ENCODE measurements at regions not wholly inside any gene's neighbourhood (a gene's known extent, or its start where the extent isn't known, plus 50 kb on each side); places are given as distances from the start of the nearest gene placed in this dataset.

DNA sequence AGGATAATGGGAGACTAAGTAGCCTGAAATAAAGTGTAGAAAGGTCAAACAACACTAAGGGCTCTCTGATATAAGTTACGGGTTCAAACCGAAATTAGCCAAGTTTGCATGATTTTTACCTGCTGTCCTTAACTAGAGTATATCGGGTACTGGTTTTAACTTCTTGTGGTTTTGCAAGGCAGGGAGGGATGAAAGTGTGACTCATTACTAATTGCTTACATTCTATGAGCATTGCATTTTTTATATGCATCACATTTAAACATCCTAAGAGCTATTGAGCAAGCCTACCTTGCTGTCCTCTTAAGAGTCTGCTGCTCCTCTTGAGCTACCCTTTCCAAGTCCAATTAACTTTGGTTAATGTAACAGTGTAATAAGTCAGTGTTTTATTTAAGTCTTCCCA, 415.4 kb downstream of the SLITRK5 start:
- no peak for DNase-seq (ENCODE audit: low spot score)

DNA sequence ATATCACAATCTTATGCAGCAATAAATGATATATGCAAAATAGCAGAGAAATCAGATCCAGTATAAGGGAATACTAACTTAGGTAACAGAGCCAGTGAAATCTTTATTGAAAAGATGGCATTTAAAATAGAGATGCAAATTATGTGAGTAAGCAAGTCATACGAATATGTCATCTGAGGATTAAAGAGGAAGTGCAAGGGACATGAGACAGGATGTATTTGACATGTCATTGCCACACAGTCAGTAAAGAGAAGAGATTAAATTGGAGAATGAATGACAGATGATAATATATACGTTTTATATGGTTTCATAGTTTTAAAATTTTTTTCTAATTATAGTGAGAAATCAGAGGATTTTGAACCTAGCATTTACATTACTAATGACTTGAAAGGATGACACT, 426.4 kb downstream of the SLITRK5 start:
- DNase-seq (ENCODE audit: low spot score), result no peak

DNA sequence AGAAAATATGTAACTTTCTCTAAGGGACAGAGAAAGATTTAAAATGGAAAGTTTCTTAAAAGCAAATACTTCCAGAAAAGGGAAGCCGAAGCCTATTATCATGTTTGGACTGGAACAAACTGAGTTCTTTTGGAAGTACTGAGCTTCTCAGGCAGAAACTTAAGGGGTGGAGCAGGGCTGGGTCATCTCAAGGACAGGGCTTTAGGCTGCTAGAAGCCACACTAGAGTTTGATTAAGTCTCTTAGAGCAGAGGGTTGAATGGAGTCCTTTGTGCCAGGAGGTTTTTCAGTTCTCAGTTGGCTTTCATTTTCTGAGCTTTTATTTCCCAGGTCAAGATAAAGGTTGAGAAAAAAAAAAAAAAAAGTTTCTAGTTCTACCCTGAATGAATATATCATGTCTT, 432.7 kb downstream of the SLITRK5 start:
- no peak for DNase-seq (ENCODE audit: low spot score)

DNA sequence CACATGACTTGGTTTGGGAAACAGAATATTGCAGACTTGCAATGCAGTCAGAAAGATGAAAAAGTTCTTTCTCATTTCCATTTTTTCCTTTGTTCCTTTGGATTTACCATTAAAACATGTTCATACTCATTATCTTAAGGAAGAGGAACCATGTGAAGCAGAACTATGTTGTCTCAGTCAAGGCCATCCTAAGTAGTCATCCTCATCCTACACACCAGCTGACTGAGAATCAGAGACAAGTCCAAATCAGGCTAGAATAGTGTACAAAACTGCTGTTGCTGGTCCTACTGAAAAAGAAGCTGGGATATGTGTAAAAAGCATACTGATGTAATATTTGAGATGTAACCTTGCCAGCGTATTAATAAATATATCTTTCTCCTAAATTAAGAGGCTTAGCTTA, 433.4 kb downstream of the SLITRK5 start:
- no peak for DNase-seq (ENCODE audit: low spot score)

DNA sequence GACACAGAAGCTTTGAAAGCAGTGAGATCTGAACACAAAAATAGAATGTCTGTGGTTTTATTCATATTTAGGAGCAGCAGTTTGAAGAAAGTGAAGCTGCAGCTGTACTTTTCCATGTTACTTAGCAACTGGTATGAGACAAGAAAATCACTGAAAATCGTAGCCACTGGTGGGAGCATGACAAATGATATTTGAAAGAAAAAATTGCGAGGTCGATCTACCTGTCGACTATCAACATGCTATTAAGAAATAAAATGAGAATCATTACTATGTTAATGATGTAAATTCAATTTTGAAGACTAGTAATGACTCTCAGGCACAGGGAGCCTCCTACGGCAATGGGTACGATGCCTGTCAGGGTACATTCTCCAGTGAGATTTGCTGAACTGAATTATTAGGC, 436.4 kb downstream of the SLITRK5 start:
- DNase-seq (ENCODE audit: low spot score), result no peak

DNA sequence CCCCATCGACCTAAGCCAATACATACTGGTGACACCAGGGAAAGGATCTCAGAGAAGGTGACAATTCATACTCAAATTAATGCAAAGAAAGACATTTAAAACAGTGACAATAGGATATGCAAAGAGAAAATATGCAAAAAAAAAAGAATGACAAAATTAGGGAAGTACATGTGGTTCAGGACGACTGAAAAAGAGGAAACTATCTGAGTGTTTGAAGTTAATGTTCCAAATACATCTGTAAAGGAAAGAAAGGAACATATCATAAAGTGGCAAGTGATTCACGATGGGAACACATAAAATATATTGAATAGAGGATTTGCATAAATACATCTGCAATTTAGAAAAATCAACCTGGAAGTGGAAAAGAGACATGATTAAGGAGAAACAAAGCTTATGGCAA, 441.4 kb downstream of the SLITRK5 start:
- no peak for DNase-seq (ENCODE audit: low spot score)

DNA sequence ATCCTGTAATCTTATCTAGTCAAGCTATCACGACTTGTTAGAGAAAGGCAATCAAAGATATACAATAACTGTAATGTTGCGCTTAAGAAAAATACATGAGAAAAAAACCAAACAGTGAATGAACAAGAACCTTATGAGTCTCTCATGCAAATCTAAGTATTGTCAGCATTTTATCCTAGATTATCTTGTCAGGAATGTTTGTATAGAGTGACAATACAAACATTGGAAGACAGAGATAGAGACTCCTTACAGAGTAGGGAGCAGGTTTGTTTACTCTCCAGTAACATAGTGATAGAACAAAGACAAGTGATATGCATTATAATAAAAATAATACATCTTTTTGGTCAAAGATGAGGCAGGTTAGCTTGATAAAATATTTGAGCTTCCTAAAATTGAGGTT, 444.8 kb downstream of the SLITRK5 start:
- DNase-seq (ENCODE audit: low spot score), result no peak

DNA sequence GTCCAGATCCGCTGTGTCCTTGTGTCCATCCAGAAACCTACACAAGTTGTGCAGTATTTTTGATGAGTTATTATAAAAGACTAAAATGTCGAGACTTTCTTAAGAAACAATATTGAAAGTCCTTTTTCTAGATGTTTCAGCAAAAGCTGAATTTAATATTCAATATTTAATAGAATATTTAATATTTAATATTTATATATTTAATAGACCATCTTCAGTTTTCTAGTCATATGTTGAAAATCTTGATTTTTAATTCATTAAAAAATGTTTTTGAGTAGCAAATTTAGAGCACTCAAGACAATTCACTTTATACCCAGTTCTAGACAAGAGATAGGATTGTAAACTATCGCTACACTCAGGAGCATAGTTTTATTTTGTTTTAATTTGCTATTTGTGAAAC, 447.8 kb downstream of the SLITRK5 start:
- no peak for DNase-seq (ENCODE audit: low spot score)

DNA sequence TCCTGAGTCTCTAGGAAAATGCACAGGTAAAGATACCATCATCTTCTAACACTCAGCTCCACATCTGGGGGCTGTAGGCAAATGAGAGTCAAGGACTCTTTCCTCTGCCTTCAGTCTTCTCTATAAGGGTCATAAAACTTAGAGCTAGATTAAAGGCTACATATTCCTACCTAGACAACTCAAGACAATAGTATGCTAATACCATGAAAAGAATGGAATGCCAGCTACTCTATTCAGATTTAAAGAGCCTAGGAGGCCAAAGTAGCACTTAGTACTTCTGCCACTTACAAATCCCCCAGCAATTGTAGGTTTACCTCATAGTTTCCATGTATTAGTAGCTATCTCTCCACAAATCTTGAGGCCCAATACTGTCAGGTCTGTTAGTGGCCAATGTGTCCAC, 453.0 kb downstream of the SLITRK5 start:
- DNase-seq (ENCODE audit: low spot score), result no peak

DNA sequence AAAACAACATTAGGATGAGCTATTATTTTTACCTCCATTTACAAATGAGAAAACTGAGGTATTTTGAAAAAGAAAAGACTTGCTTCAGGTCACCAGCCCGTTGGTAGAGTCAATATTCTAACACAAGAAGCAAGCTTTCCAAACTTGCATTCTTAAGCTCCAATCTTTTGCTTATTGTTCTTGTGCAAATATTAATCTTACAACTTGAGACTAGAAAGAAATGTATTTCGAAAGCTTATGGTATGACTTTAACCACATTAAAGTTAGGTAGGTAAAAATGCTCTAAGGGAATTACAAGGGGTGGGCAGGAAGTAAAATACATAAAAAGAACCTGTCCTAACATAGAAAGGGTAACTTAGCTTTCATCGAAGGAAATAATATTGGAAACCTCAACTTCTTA, 453.9 kb downstream of the SLITRK5 start:
- no peak for DNase-seq (ENCODE audit: low spot score)

DNA sequence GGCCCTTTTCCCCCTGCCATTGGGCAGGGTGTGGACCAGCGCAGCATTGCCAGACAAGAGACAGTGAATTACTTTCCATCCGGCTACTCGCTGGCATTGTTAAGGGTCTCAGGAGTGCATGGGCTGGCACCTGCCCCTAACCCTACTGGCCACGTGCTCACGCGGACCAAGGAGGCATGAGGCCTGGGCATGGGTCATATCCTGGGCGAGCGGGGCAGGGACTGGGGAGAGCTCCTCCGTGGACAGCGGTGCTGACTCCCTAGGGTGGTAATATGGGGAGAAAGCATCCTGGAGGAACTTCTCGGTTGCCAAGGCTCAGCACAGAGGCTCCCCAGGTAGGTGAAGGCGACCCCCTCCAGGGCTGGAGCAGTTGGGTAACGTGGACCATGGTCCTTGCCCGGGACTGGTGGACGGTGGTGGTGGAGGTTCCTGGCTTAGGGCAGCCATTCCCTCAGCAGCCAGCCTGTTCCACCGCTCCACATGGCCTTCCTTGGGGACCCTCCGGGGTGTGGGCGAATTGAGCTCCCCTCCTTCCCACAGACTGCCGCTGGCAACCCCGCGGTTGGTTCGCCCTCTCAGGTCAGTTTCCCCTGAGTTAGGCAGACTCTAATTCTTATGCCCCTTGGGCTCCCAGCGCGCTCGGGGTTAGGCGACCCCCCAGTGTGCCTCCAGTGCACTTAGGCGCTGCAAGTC, 465.1 kb downstream of the SLITRK5 start:
- DNase-seq (ENCODE audit: low spot score), result no peak

DNA sequence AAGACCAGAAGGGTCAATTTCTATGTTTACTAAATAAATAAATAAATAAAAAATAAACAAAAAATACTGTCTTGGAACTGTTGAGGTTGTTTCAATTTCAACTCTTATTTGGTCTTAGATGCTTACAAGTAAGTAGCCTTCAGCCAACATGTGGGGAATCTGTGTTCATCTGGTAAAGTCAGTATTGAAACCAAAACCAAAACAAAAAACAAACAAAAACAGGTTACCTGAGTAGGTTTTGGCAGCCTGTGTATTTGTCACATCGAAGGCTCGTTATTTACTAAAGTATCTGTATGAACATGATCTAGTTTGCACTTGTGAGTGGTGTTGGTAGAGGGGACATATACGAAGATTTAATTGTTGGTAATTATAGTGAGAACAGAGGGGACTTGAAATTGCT, 471.5 kb downstream of the SLITRK5 start:
- DNase-seq (ENCODE audit: low spot score), result no peak

DNA sequence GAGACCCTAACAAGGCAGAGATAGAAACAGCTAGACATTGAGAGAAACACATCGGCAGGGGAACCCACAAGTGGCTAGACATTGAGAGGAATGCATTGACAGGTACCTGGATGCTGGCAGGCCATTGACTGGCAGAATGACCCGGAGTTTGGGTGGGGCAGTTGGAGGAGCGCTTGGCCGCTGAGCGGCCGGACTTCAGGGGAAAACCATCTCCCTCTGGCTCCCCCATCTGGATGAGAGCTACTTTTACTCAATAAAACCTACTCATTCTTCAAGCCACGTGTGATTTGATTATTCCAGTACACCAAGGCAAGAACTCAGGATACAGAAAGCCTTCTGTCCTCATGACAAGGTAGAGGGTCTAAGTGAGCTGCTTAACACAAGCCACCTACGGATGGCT, 473.4 kb downstream of the SLITRK5 start:
- no peak for DNase-seq (ENCODE audit: low spot score)

DNA sequence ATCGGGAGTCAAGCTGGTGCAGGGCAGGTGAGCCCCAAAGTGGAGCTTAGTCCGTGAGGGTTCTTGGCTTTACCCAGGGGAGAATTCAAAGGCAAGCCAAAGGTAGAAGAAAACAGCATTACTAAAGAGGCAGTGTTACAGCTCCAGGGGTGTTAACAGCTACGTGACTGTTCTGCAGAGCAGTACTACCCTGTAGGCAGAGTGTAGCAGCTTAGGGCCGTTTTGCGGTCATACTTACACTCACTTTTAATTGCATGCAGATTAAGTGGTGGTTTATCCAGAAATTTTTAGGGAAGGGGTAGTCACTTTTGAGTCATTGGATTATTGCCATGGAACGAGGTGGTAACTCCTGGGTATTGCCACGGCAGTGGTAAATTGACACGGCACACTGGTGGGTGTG, 482.2 kb downstream of the SLITRK5 start:
- no peak for DNase-seq (ENCODE audit: low spot score)

DNA sequence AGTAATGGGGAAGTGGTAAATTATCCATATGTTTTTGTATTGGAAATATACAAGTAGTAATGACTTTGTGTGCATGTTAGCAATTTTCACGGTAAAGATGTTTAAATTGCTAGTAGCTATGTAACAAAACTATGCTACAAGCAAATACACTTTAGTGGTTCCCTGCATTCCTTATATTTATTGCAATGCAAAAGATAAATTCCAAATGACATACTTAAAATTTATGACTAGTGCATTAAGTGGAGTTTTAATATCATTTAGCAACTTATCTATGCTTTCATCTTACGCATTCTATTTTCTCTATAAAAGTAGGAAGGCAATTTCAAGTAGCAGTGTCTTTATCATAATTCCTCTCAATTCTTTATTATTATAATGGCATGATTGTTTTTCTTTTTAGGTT, 482.8 kb downstream of the SLITRK5 start:
- DNase-seq (ENCODE audit: low spot score), result no peak

DNA sequence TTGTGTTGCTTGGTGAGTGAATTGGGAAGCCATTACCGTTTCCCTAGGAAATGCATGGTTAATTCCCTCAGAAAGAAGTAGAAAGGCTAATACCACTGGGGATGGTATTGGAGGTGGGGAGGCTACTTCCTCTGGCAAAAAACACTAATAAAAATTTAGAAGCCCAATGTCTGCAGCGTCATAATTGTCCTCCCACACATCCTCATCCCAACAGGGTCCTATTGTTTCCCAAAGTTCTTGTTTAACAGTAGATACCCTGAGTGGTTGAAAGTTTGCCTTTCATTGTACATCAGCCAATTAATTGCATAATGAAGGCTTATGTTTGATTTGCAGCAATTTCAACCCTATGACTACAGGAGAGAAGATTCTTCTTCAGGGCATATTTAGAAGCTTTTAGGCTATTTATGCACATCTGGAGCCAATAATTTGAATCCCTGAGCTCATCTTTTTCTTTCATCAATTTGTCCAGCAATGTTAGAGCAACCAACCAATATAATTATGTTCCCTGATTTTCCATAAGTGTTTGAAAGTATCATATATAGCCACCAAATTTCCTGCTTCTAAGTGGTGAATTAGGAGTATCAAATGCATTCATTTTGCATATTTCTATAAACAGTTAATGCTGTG, 491.0 kb downstream of the SLITRK5 start:
- DNase-seq (ENCODE audit: low spot score), result no peak

DNA sequence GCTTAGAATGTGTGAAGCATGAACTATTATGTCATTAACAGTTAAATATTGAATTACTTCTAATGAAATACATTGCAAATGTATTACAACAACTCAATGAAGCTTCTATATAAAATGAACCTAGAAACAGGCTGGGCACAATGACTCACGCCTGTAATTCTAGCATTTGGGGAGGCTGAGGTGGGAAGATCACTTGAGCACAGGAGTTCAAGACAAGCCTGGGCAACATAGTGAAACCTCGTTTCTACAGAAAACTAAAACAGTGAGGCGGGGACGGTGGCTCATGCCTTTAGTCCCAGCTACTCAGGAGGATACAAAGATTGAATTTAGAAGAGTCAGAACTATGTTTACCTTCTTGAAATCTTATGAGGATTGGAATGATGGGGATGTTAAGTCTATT, 505.1 kb downstream of the SLITRK5 start:
- DNase-seq (ENCODE audit: low spot score), result no peak

DNA sequence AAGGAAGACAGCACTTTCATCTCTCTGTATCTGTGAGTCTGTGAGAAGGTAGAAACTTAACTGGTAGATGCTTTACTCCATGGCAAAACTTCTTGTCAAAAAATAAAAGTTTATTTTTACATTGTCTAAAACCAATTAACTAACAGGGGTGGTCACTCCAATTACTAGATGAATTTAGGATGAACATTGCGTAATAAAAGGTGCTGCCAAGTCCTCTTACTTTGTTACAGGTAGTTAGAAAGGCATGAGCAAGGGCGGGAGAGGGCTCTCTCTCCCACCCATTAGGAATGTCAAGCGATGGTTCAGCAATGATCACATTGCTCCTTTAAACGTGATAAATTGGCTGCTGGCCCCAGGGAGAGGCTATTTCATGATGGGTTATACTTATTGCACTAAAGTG, 512.3 kb downstream of the SLITRK5 start:
- no peak for DNase-seq (ENCODE audit: low spot score)

DNA sequence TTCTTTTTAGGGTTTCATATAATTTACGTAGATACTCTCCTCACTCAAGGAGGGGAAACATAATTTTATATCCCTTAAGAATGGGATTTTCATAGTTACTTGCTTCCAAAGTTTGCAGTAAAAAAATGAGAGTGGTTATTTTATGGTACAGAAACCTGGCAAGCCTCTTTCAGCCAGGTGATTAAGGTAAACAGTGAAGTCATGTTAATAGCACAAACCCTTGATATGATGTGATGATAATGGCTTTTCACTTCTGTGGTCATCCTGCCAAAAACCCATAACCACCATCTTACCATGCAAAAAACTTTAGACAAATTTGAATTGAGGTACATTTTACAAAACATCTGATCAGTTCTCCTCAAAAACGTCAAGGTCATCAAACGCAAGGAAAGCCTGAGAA, 517.8 kb downstream of the SLITRK5 start:
- DNase-seq (ENCODE audit: low spot score), result no peak

DNA sequence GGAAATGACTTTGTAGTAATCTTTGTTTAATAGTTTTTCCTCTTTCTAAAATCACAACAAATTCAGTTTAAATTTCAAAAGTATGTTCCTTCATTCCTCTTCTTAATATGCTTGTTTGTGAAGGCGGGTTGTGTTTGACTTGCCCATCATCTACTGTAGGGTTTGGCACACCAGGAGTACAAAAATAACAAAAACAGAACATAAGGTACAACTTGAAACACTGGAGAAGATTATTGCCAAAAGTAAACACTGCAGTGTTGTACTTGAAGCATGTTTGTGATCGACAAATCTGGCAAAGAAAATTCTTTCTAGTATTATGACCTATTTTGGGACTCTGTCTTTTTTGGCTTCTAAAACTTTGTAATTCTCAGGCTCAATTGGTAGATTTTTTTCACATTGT, 518.6 kb downstream of the SLITRK5 start:
- no peak for DNase-seq (ENCODE audit: low spot score)

DNA sequence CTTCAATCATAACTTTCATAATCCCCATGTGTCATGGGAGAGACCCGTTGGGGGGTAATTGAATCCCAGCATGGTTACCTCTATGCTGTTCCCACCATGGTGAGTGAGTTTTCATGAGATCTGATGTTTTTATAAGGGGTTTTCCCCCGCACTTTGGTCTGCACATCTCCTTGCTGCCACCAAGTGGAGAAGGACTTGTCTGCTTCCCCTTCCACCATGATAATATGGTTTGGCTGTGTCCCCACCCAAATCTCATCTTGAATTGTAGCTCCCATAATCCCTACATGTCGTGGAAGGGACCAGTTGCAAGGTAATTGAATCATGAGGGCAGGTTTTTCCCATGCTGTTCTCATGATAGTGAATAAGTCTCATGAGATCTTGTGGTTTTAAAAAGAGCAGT, 524.9 kb downstream of the SLITRK5 start:
- DNase-seq (ENCODE audit: low spot score), result no peak

DNA sequence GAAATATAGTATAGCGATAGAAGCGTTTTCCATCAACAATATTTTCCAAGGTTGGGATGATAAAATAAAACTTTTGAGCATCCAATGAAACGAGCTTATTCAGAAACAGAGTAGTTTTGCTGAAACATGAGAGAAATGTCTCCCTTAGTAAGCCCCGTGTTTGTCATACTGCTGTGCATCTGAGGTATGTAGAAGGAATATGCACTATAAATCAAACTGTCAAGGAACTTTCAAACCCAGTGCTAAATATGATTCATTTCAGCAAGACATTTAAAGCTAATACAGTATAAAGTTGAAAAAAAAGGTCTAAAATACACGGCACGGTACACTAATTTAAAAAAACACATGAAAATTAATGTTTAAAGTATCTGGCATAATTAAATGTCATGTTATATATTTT, 546.2 kb downstream of the SLITRK5 start:
- DNase-seq (ENCODE audit: low spot score), result no peak

DNA sequence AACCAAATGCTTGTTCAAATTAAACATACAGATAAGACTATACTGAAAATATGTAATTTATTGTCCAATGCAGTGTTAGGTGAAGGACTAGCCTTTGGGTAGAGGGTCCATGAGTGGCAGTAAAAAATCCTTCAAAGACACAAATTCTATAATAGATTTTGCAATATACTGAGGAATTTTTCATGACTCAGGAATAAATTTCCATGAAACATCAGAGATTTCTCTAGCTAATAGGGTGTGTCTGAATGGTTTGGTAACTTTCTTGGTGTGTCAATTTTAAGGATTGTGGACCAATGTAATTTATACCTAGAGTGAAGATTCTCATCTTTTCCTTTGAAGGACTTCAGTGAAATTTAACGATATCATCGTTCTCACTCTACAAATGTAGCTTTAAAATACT, 546.7 kb downstream of the SLITRK5 start:
- no peak for DNase-seq (ENCODE audit: low spot score)

DNA sequence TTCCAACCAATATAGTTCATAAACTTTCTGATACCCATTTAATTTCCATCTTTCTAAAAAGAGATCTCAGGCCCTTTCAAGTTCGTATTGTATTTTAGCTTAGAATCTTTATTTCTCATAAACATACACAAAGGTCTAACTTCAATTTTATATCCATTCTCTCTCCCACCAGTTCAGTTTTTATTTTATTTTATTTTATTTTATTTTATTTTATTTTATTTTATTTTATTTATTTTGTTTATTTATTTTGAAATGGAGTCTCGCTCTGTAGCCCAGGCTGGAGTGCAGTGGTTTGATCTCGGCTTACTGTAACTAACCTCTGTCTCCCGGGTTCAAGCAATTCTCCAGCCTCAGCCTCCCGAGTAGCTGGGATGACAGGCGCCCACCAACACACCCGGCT, 552.8 kb downstream of the SLITRK5 start:
- DNase-seq (ENCODE audit: low spot score), result no peak

Measured in AG08396 (cell line).